GM19351 (cell line): ENCODE measurements at regions not wholly inside any gene's neighbourhood (a gene's known extent, or its start where the extent isn't known, plus 50 kb on each side); places are given as distances from the start of the nearest gene placed in this dataset.

Experiments used
- ATAC-seq: cut with Tn5 transposase; IDR thresholded peaks from one replicate; pipeline ENCODE4 v1.9.1; 2021; ENCODE audit warnings: mild to moderate bottlenecking, moderate library complexity; ENCODE audit not compliant: unreplicated experiment

- peak; percentile 99 for ATAC-seq
These were observed 125.8 kb upstream of the GALNT15 start for GRCh38 chr3:16048435-16049318.

GRCh38 chr3:16050641-16051467, 123.6 kb upstream of the GALNT15 start:
- ATAC-seq, result no peak

- ATAC-seq, result no peak
These were observed 122.8 kb upstream of the GALNT15 start for GRCh38 chr3:16051691-16052090.

- no peak for ATAC-seq
These were observed 121.5 kb upstream of the GALNT15 start for GRCh38 chr3:16052964-16053363.

- no peak for ATAC-seq
These were observed 120.7 kb upstream of the GALNT15 start for GRCh38 chr3:16053794-16054193.

- ATAC-seq, result no peak
These were observed 118.8 kb upstream of the GALNT15 start for GRCh38 chr3:16055606-16056211.

GRCh38 chr3:16056217-16056616, 118.3 kb upstream of the GALNT15 start:
- no peak for ATAC-seq

- ATAC-seq, result no peak
These were observed 116.0 kb upstream of the GALNT15 start for GRCh38 chr3:16058521-16058920.

- ATAC-seq, result no peak
These were observed 115.4 kb upstream of the GALNT15 start for GRCh38 chr3:16059081-16059537.

- ATAC-seq, result no peak
These were observed 114.6 kb upstream of the GALNT15 start for GRCh38 chr3:16059711-16060357.

GRCh38 chr3:16060358-16060852, 114.1 kb upstream of the GALNT15 start:
- no peak for ATAC-seq

- ATAC-seq, result no peak
These were observed 113.5 kb upstream of the GALNT15 start for GRCh38 chr3:16060945-16061344.

- no peak for ATAC-seq
These were observed 113.0 kb upstream of the GALNT15 start for GRCh38 chr3:16061491-16061890.

GRCh38 chr3:16063603-16064002, 110.9 kb upstream of the GALNT15 start:
- ATAC-seq, result no peak

GRCh38 chr3:16064642-16065414, 109.7 kb upstream of the GALNT15 start:
- no peak for ATAC-seq

GRCh38 chr3:16066545-16066944, 107.9 kb upstream of the GALNT15 start:
- ATAC-seq, result no peak

GRCh38 chr3:16066975-16067374, 107.5 kb upstream of the GALNT15 start:
- ATAC-seq, result no peak

- no peak for ATAC-seq
These were observed 106.5 kb upstream of the GALNT15 start for GRCh38 chr3:16067837-16068471.

GRCh38 chr3:16069149-16069922, 105.1 kb upstream of the GALNT15 start:
- ATAC-seq, result no peak
